RWPE1 (cell line): ENCODE measurements at regions not wholly inside any gene's neighbourhood (a gene's known extent, or its start where the extent isn't known, plus 50 kb on each side); places are given as distances from the start of the nearest gene placed in this dataset.

Source experiments
- CTCF ChIA-PET: fragments of 350-600 bp; sonication (Branson Sonifier 250); formaldehyde crosslinking; extraction: SDS; loops from one replicate; lab custom pipeline; 2021; lab: Yijun Ruan, JAX
- POLR2A ChIA-PET: fragments of 400-600 bp; formaldehyde crosslinking; extraction: SDS; loops from one replicate; lab custom pipeline; 2020; ENCODE audit warnings: antibody characterized with exemption; ENCODE audit not compliant: low non-redundant PET; lab: Yijun Ruan, JAX
- DNase-seq: peaks from one replicate; pipeline ENCODE4 v3.0.0; 2012; ENCODE audit warnings: low spot score
- H3K27ac ChIP-seq: fragments of 450-650 bp; 2 replicates; pipeline ENCODE4 v1.5.1; 2017
- CTCF ChIP-seq: fragments of 450-650 bp; conservative IDR thresholded peaks from 2 replicates; pipeline ENCODE4 v1.5.1; 2017; ENCODE audit warnings: low read depth, mild to moderate bottlenecking

- H3K27ac ChIP-seq, result no peak overlapping the region
- CTCF ChIA-PET, result no interaction called here
- DNase-seq, result no peak
- POLR2A ChIA-PET, result no interaction called here
- no peak for TF ChIP-seq CTCF
These were observed 315.3 kb upstream of the CXCR4 start for GRCh38 chr2:136433261-136433660.

GRCh38 chr2:136424112-136424511 lies 306.2 kb upstream of the CXCR4 start:
- DNase-seq, result no peak
- POLR2A ChIA-PET, result no interaction called here
- no peak overlapping the region for H3K27ac ChIP-seq
- CTCF ChIA-PET, result interaction anchor here (0.5 to 0.8 kb wide), 4 partner anchors 15 to 468 kb away, joined by 3 to 5 read pairs (median 4); no protein-coding TSS in a partner anchor
- TF ChIP-seq CTCF, result no peak

GRCh38 chr2:136423516-136423996 lies 305.6 kb upstream of the CXCR4 start:
- CTCF ChIA-PET, result interaction anchor here (0.5 to 0.9 kb wide), 7 partner anchors 15 to 1779 kb away, joined by 3 to 5 read pairs (median 4); no protein-coding TSS in a partner anchor
- no peak overlapping the region for H3K27ac ChIP-seq

GRCh38 chr2:136422512-136422911 lies 304.6 kb upstream of the CXCR4 start:
- no peak for TF ChIP-seq CTCF
- no peak overlapping the region for H3K27ac ChIP-seq
- ChIA-PET POLR2A (no interaction called here), CTCF (interaction anchor here (0.6 to 0.9 kb wide), 4 partner anchors 263 to 1416 kb away, joined by 3 to 4 read pairs (median 4); no protein-coding TSS in a partner anchor)
- no peak for DNase-seq

More at GRCh38 chr2:136423516-136423996, 305.6 kb upstream of the CXCR4 start:
- POLR2A ChIA-PET, result no interaction called here
- peak; percentile 84 for TF ChIP-seq CTCF
- peak; percentile 64 for DNase-seq

GRCh38 chr2:136420346-136420745 lies 302.4 kb upstream of the CXCR4 start:
- no peak overlapping the region for H3K27ac ChIP-seq
- TF ChIP-seq CTCF, result no peak
- POLR2A ChIA-PET, result no interaction called here
- no peak for DNase-seq
- CTCF ChIA-PET, result no interaction called here

- POLR2A ChIA-PET, result no interaction called here
- TF ChIP-seq CTCF, result no peak
- H3K27ac ChIP-seq, result no peak overlapping the region
- no peak for DNase-seq
- CTCF ChIA-PET, result no interaction called here
These were observed 294.0 kb upstream of the CXCR4 start for GRCh38 chr2:136411946-136412345.
